WTC11 (cell line): ENCODE measurements at regions not wholly inside any gene's neighbourhood (a gene's known extent, or its start where the extent isn't known, plus 50 kb on each side); places are given as distances from the start of the nearest gene placed in this dataset.

Experiments used
- ATAC-seq: fragments of 200-7000 bp; cut with Tn5 transposase; 2 replicates; pipeline ENCODE4 v1.10.0; 2021; ENCODE audit warnings: mild to moderate bottlenecking, moderate library complexity
- CTCF ChIA-PET: fragments of 300-600 bp; sonication (Branson Sonifier 250); formaldehyde crosslinking; loops from one replicate; lab custom pipeline; 2021; ENCODE audit warnings: antibody characterized with exemption; lab: Charles Lee
- POLR2A ChIA-PET: fragments of 350-600 bp; sonication (Branson Sonifier 250); formaldehyde crosslinking; loops from one replicate; lab custom pipeline; 2021; ENCODE audit warnings: antibody characterized with exemption; lab: Charles Lee
- DNase-seq: peaks from one replicate; pipeline ENCODE4 v3.0.0; 2021; ENCODE audit warnings: low spot score
- H3K27ac Mint-ChIP-seq: 2 replicates; pipeline ENCODE4 v1.8.0; 2021; ENCODE audit warnings: mixed read lengths
- H3K27me3 Mint-ChIP-seq: 2 replicates; pipeline ENCODE4 v1.8.0; 2021; ENCODE audit warnings: low read depth, mild to moderate bottlenecking, moderate library complexity, mixed read lengths
- H3K36me3 Mint-ChIP-seq: 2 replicates; pipeline ENCODE4 v1.8.0; 2021; ENCODE audit warnings: mixed read lengths
- H3K4me1 Mint-ChIP-seq: 2 replicates; pipeline ENCODE4 v1.8.0; 2022; ENCODE audit warnings: mixed read lengths
- H3K4me3 Mint-ChIP-seq: 2 replicates; pipeline ENCODE4 v1.8.0; 2021; ENCODE audit warnings: mild to moderate bottlenecking, moderate library complexity, mixed read lengths
- H3K9me3 Mint-ChIP-seq: 2 replicates; pipeline ENCODE4 v1.8.0; 2021; ENCODE audit warnings: mixed read lengths
- AFF4 ChIP-seq: sonication (generic); formaldehyde crosslinking; IDR thresholded peaks from 2 replicates; pipeline ENCODE4 v1.8.1; 2023; ENCODE audit warnings: mild to moderate bottlenecking, missing genetic modification reagents, borderline replicate concordance
- ATF1 ChIP-seq: sonication (generic); formaldehyde crosslinking; IDR thresholded peaks from 2 replicates; pipeline ENCODE4 v1.8.1; 2023; ENCODE audit warnings: mild to moderate bottlenecking, moderate library complexity, missing genetic modification reagents
- ATF2 ChIP-seq: sonication (generic); formaldehyde crosslinking; IDR thresholded peaks from 2 replicates; pipeline ENCODE4 v1.8.1; 2022; ENCODE audit warnings: low read depth, missing genetic modification reagents, borderline replicate concordance
- ATF6 ChIP-seq: sonication (generic); formaldehyde crosslinking; IDR thresholded peaks from 2 replicates; pipeline ENCODE4 v1.8.1; 2023; ENCODE audit warnings: mild to moderate bottlenecking, missing genetic modification reagents
- CDX4 ChIP-seq: fragments of 250-450 bp; sonication (Bioruptor Pico); IDR thresholded peaks from 2 replicates; pipeline ENCODE4 v1.9.0; 2021; ENCODE audit warnings: moderate library complexity, mild to moderate bottlenecking, inconsistent platforms, borderline replicate concordance
- CREM ChIP-seq: sonication (generic); formaldehyde crosslinking; IDR thresholded peaks from 2 replicates; pipeline ENCODE4 v1.8.1; 2022; ENCODE audit warnings: mild to moderate bottlenecking, missing genetic modification reagents, moderate library complexity
- ESRRA ChIP-seq: sonication (generic); formaldehyde crosslinking; IDR thresholded peaks from 2 replicates; pipeline ENCODE4 v1.8.1; 2022; ENCODE audit warnings: mild to moderate bottlenecking, missing genetic modification reagents, borderline replicate concordance
- HMGA2 ChIP-seq: fragments of 250-450 bp; sonication (Bioruptor Pico); IDR thresholded peaks from 2 replicates; pipeline ENCODE4 v1.4.0; 2021; ENCODE audit warnings: mild to moderate bottlenecking, moderate library complexity
- JUN ChIP-seq: sonication (generic); formaldehyde crosslinking; IDR thresholded peaks from 2 replicates; pipeline ENCODE4 v1.8.0; 2023; ENCODE audit warnings: mild to moderate bottlenecking, missing genetic modification reagents
- NFE2L1 ChIP-seq: sonication (generic); formaldehyde crosslinking; IDR thresholded peaks from 2 replicates; pipeline ENCODE4 v1.8.1; 2023; ENCODE audit warnings: missing genetic modification reagents
- PRRX2 ChIP-seq: fragments of 250-450 bp; sonication (Bioruptor Pico); IDR thresholded peaks from 2 replicates; pipeline ENCODE4 v1.8.0; 2021; ENCODE audit warnings: mild to moderate bottlenecking
- RELA ChIP-seq: sonication (generic); formaldehyde crosslinking; IDR thresholded peaks from 2 replicates; pipeline ENCODE4 v1.8.1; 2022; ENCODE audit warnings: missing genetic modification reagents, mild to moderate bottlenecking, borderline replicate concordance
- TEAD4 ChIP-seq: sonication (generic); formaldehyde crosslinking; IDR thresholded peaks from 2 replicates; pipeline ENCODE4 v1.8.0; 2022; ENCODE audit warnings: mild to moderate bottlenecking, missing genetic modification reagents
- ZNF219 ChIP-seq: sonication (generic); formaldehyde crosslinking; IDR thresholded peaks from 2 replicates; pipeline ENCODE4 v1.8.0; 2023; ENCODE audit warnings: missing genetic modification reagents, mild to moderate bottlenecking, borderline replicate concordance
- ZNF317 ChIP-seq: sonication (generic); formaldehyde crosslinking; IDR thresholded peaks from 2 replicates; pipeline ENCODE4 v1.8.1; 2023; ENCODE audit warnings: low read depth, mild to moderate bottlenecking, moderate library complexity, missing genetic modification reagents, borderline replicate concordance
- ZNF671 ChIP-seq: fragments of 250-450 bp; sonication (Bioruptor Pico); IDR thresholded peaks from 2 replicates; pipeline ENCODE4 v1.8.0; 2021; ENCODE audit warnings: mild to moderate bottlenecking

GRCh38 chr2:81974216-81974615 is 1669.7 kb upstream of the LRRTM1 start:
- peaks cover 1% of the 10 kb centered on the region for H3K9me3 Mint-ChIP-seq
- POLR2A ChIA-PET = no interaction called here
- H3K4me1 Mint-ChIP-seq = peaks cover 5% of the 10 kb centered on the region
- no peaks in the 10 kb centered on the region for H3K27me3 Mint-ChIP-seq
- no peak for ATAC-seq
- no peak for TF ChIP-seq AFF4 (CRISPR knock-in tag)
- no peak for TF ChIP-seq RELA
- TF ChIP-seq JUN (CRISPR knock-in tag) = no peak
- TF ChIP-seq ZNF671 (CRISPR knock-in tag) = no peak
- H3K4me3 Mint-ChIP-seq = no peak overlapping the region
- H3K27ac Mint-ChIP-seq = no peak overlapping the region
- CTCF ChIA-PET = no interaction called here
- 0 out of 2 replicates have a peak, but pooled peaks cover 1% of the 10 kb centered on the region for H3K36me3 Mint-ChIP-seq
- no peak for DNase-seq

GRCh38 chr2:81942876-81943275 is 1638.3 kb upstream of the LRRTM1 start:
- TF ChIP-seq HMGA2 (CRISPR knock-in tag) = no peak
- no peak for TF ChIP-seq CDX4 (CRISPR knock-in tag)
- no peak for TF ChIP-seq ATF1 (CRISPR knock-in tag)
- no peak for TF ChIP-seq CREM (CRISPR knock-in tag)
- no peak for TF ChIP-seq ESRRA
- TF ChIP-seq ZNF317 (CRISPR knock-in tag) = no peak
- no peak for TF ChIP-seq ZNF219 (CRISPR knock-in tag)
- no peak for TF ChIP-seq ATF6 (CRISPR knock-in tag)
- no peak for TF ChIP-seq ATF2 (CRISPR knock-in tag)
- no peak for TF ChIP-seq PRRX2 (CRISPR knock-in tag)
- TF ChIP-seq NFE2L1 (CRISPR knock-in tag) = no peak
- POLR2A ChIA-PET = no interaction called here
- Mint-ChIP-seq H3K4me1 (peaks cover 12% of the 10 kb centered on the region), H3K4me3 (no peak overlapping the region), H3K27ac (no peak overlapping the region), H3K27me3 (no peaks in the 10 kb centered on the region), H3K9me3 (peaks cover 28% of the 10 kb centered on the region), H3K36me3 (peaks cover 11% of the 10 kb centered on the region; the same call in 1 of the 2 replicates)
- CTCF ChIA-PET = no interaction called here
- DNase-seq (no peak), ATAC-seq (no peak)

- H3K4me1 Mint-ChIP-seq = peaks cover 12% of the 10 kb centered on the region
- H3K36me3 Mint-ChIP-seq = peaks cover 11% of the 10 kb centered on the region; the same call in 1 of the 2 replicates
- H3K27ac Mint-ChIP-seq = no peak overlapping the region
- ATAC-seq (no peak), DNase-seq (no peak)
- H3K27me3 Mint-ChIP-seq = no peaks in the 10 kb centered on the region
- TF ChIP-seq TEAD4 (CRISPR knock-in tag) = no peak
- H3K4me3 Mint-ChIP-seq = no peak overlapping the region
- CTCF ChIA-PET = no interaction called here
- POLR2A ChIA-PET = no interaction called here
- H3K9me3 Mint-ChIP-seq = peaks cover 23% of the 10 kb centered on the region
Measured at GRCh38 chr2:81942136-81942680, 1637.7 kb upstream of the LRRTM1 start.
